Keratinocyte (primary cell): ENCODE measurements at regions not wholly inside any gene's neighbourhood (a gene's known extent, or its start where the extent isn't known, plus 50 kb on each side); places are given as distances from the start of the nearest gene placed in this dataset.

Source experiments
- DNase-seq: peaks from one replicate; pipeline ENCODE4 v3.0.0-alpha.2; 2011; ENCODE audit warnings: low read depth, missing footprints, low spot score
- FAIRE-seq: peaks from 2 replicates; lab custom pipeline; 2011; peaks lifted over from hg19 to GRCh38; lab: Jason Lieb, UNC
- H2AFZ ChIP-seq: 2 replicates; pipeline ENCODE4 v1.6.0; 2012; ENCODE audit warnings: low read length, control low read depth, inconsistent platforms; ENCODE audit not compliant: control insufficient read depth
- H3K27ac ChIP-seq: 2 replicates; pipeline ENCODE4 v1.5.1; 2011; ENCODE audit warnings: low read length; ENCODE audit not compliant: control insufficient read depth, insufficient read depth
- H3K27me3 ChIP-seq: 3 replicates; pipeline ENCODE4 v1.6.0; 2011; ENCODE audit warnings: low read length; ENCODE audit not compliant: control insufficient read depth, insufficient read depth; ENCODE audit errors: extremely low read depth
- H3K36me3 ChIP-seq, 2 experiments: 2 replicates in 1 of 2; 3 replicates in 1 of 2; pipeline ENCODE4 v1.5.1; 2011; ENCODE audit warnings: low read length in 2 of 2, mild to moderate bottlenecking in 1 of 2; ENCODE audit not compliant: control insufficient read depth in 2 of 2, insufficient read depth in 2 of 2; ENCODE audit errors: extremely low read depth in 1 of 2
- H3K4me1 ChIP-seq: 3 replicates; pipeline ENCODE4 v1.5.1; 2011; ENCODE audit warnings: low read length; ENCODE audit not compliant: control insufficient read depth, insufficient read depth; ENCODE audit errors: extremely low read depth
- H3K4me2 ChIP-seq: 3 replicates; pipeline ENCODE4 v1.6.0; 2011; ENCODE audit warnings: low read depth, low read length; ENCODE audit not compliant: control insufficient read depth, insufficient read depth; ENCODE audit errors: extremely low read depth
- H3K4me3 ChIP-seq, 3 experiments: fragments of 200-600 bp in 1 of 3; sonication (generic) in 1 of 3; 2 replicates in 2 of 3; 3 replicates in 1 of 3; pipeline ENCODE4 v1.5.1; 2011 to 2016; ENCODE audit warnings: low read length in 3 of 3, mild to moderate bottlenecking in 3 of 3, control low read depth in 2 of 3, inconsistent platforms in 1 of 3, low read depth in 1 of 3, mixed read lengths in 1 of 3, mixed run types in 1 of 3, moderate library complexity in 1 of 3; ENCODE audit not compliant: control insufficient read depth in 2 of 3, insufficient read depth in 2 of 3; ENCODE audit errors: extremely low read depth in 1 of 3
- H3K79me2 ChIP-seq: 2 replicates; pipeline ENCODE4 v1.6.0; 2012; ENCODE audit warnings: low read length; ENCODE audit not compliant: control insufficient read depth, insufficient read depth
- H3K9ac ChIP-seq: 3 replicates; pipeline ENCODE4 v1.6.0; 2011; ENCODE audit warnings: low read length; ENCODE audit not compliant: control insufficient read depth, insufficient read depth; ENCODE audit errors: extremely low read depth
- H3K9me1 ChIP-seq: 3 replicates; pipeline ENCODE4 v1.6.0; 2011; ENCODE audit warnings: low read length; ENCODE audit not compliant: control insufficient read depth, insufficient read depth; ENCODE audit errors: extremely low read depth
- H3K9me3 ChIP-seq: 2 replicates; pipeline ENCODE4 v1.5.1; 2012; ENCODE audit warnings: low read depth, low read length; ENCODE audit not compliant: control insufficient read depth
- H4K20me1 ChIP-seq: 3 replicates; pipeline ENCODE4 v1.6.0; 2011; ENCODE audit warnings: low read length; ENCODE audit not compliant: control insufficient read depth, insufficient read depth; ENCODE audit errors: extremely low read depth
- CTCF ChIP-seq, 3 experiments: IDR thresholded peaks in 1 of 3; conservative IDR thresholded peaks in 1 of 3; optimal IDR thresholded peaks in 1 of 3; 2 replicates in 2 of 3; 3 replicates in 1 of 3; pipeline versions ENCODE3 to v1.5.1; 2011; ENCODE audit warnings: low read length in 3 of 3, mild to moderate bottlenecking in 3 of 3, moderate library complexity in 2 of 3, control low read depth in 1 of 3, inconsistent platforms in 1 of 3; ENCODE audit not compliant: insufficient read depth in 2 of 3; ENCODE audit errors: extremely low read depth in 1 of 3
- EZH2 ChIP-seq: IDR thresholded peaks from one replicate; pipeline ENCODE4 v1.6.1; 2012; ENCODE audit warnings: inconsistent platforms, mild to moderate bottlenecking, low read length, moderate library complexity
- dilution Hi-C: fragments of 300-500 bp; cut with MboI; formaldehyde crosslinking; loops from one replicate; pipeline ENCODE4 v1.7.0; 2020; ENCODE audit warnings: low sequenced_read_pairs; ENCODE audit not compliant: extremely low pct_ligation_motif_present

- Histone ChIP-seq H3K27ac (no peak overlapping the region), H2AFZ (no peak overlapping the region), H3K4me2 (no peak overlapping the region), H3K36me3 (no peaks in the 10 kb centered on the region), H3K9me1 (no peaks in the 10 kb centered on the region), H3K4me1 (no peaks in the 10 kb centered on the region), H3K9me3 (no peaks in the 10 kb centered on the region), H3K27me3 (no peaks in the 10 kb centered on the region), H3K9ac (no peak overlapping the region), H3K4me3 (no peak overlapping the region), H4K20me1 (no peaks in the 10 kb centered on the region), H3K79me2 (no peaks in the 10 kb centered on the region)
- TF ChIP-seq CTCF (optimal IDR thresholded peaks at IDR 0.05 in 1 of 3, IDR thresholded peaks at IDR 0.05 in 1 of 3, conservative IDR thresholded peaks at IDR 0.05 in 1 of 3; ENCODE audit: extremely low read depth in 1 of 3, insufficient read depth in 2 of 3, low read length in 3 of 3) (no peak), EZH2 (no peak)
- DNase-seq (no peak), FAIRE-seq (no peak)
- dilution Hi-C loops: no loop called here
These were observed 187.8 kb upstream of the LRFN5 start for GRCh38 chr14:41418851-41419250.

GRCh38 chr14:41409806-41410205 lies 196.9 kb upstream of the LRFN5 start:
- H4K20me1 ChIP-seq: no peaks in the 10 kb centered on the region
- FAIRE-seq (no peak), DNase-seq (no peak)
- H3K27ac ChIP-seq: no peak overlapping the region
- no peak overlapping the region for H3K4me3 ChIP-seq
- H3K4me1 ChIP-seq: no peaks in the 10 kb centered on the region
- H3K36me3 ChIP-seq: no peaks in the 10 kb centered on the region
- H3K27me3 ChIP-seq: no peaks in the 10 kb centered on the region
- H3K9me1 ChIP-seq: no peaks in the 10 kb centered on the region
- H3K4me2 ChIP-seq: no peak overlapping the region
- dilution Hi-C loops: no loop called here
- H2AFZ ChIP-seq: no peak overlapping the region
- TF ChIP-seq CTCF (optimal IDR thresholded peaks at IDR 0.05 in 1 of 3, IDR thresholded peaks at IDR 0.05 in 1 of 3, conservative IDR thresholded peaks at IDR 0.05 in 1 of 3; ENCODE audit: extremely low read depth in 1 of 3, insufficient read depth in 2 of 3, low read length in 3 of 3): no peak
- no peak for TF ChIP-seq EZH2
- no peaks in the 10 kb centered on the region for H3K79me2 ChIP-seq
- H3K9ac ChIP-seq: no peak overlapping the region
- H3K9me3 ChIP-seq: no peaks in the 10 kb centered on the region
